ENCODE measurements at regions not wholly inside any gene's neighbourhood (a gene's known extent, or its start where the extent isn't known, plus 50 kb on each side); places are given as distances from the start of the nearest gene placed in this dataset.

DNA sequence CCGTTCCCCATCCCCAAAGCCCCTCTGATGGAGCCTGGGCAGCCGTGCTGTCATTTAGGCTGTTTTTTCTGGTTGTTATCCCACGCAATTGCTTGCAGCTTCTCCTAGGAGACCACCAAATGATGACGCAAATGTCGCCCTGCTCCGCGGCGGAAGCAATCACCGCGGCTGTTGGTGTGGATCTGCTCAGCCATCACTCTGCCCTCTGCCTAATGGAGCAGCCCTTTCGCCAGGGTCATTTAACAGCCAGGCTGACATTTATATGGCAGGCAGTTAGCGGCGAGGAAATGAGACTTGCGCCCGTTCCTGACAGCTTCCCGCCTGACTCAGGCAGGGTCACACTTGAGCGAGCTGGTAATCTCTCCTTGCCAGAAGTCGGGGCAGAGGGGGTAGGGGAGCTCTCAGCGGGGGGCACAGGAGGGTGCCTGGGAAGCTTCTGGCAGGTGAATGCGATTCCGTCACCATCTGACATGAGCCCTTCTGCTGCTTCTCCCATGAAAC, 97.9 kb upstream of the RTL6 start:
- in situ Hi-C loops (cut with MboI) = no loop called here
- no peaks in the 10 kb centered on the region for H3K36me3 ChIP-seq (ENCODE audit: control insufficient read depth, insufficient read depth, low read length)
- H3K9me3 ChIP-seq (replicated peaks; ENCODE audit: control insufficient read depth, insufficient read depth, low read depth, low read length) = no peaks in the 10 kb centered on the region
- ChIA-PET POLR2A (no interaction called here), CTCF (ENCODE audit: low intra/inter-chr PET ratio) (no interaction called here)
- no peak overlapping the region for H3K4me3 ChIP-seq
- WGBS (ENCODE audit: insufficient coverage, low coverage, missing lambda C conversion rate) = 0% methylated on average over 14 of the region's 21 CpGs
- no peak overlapping the region for H3K27ac ChIP-seq (ENCODE audit: extremely low read depth, low read depth, low read length)
- H3K27me3 ChIP-seq (ENCODE audit: control insufficient read depth in 2 of 2, insufficient read depth in 2 of 2, low read length in 2 of 2) = peaks cover 3 to 44% of the 10 kb centered on the region in 2 experiments; a peak in 4 of 5 replicates
- BruUV-seq (replicated peaks) = no TSS peak
- ATAC-seq = no peak
- intact Hi-C loops (cut with micrococcal nuclease) = no loop called here
- H3K4me1 ChIP-seq (replicated peaks in 1 of 2; ENCODE audit: control insufficient read depth in 2 of 2, insufficient read depth in 2 of 2, low read length in 2 of 2) = no peaks in the 10 kb centered on the region; a peak in 1 of 5 replicates
- TF ChIP-seq, protein P1, sequence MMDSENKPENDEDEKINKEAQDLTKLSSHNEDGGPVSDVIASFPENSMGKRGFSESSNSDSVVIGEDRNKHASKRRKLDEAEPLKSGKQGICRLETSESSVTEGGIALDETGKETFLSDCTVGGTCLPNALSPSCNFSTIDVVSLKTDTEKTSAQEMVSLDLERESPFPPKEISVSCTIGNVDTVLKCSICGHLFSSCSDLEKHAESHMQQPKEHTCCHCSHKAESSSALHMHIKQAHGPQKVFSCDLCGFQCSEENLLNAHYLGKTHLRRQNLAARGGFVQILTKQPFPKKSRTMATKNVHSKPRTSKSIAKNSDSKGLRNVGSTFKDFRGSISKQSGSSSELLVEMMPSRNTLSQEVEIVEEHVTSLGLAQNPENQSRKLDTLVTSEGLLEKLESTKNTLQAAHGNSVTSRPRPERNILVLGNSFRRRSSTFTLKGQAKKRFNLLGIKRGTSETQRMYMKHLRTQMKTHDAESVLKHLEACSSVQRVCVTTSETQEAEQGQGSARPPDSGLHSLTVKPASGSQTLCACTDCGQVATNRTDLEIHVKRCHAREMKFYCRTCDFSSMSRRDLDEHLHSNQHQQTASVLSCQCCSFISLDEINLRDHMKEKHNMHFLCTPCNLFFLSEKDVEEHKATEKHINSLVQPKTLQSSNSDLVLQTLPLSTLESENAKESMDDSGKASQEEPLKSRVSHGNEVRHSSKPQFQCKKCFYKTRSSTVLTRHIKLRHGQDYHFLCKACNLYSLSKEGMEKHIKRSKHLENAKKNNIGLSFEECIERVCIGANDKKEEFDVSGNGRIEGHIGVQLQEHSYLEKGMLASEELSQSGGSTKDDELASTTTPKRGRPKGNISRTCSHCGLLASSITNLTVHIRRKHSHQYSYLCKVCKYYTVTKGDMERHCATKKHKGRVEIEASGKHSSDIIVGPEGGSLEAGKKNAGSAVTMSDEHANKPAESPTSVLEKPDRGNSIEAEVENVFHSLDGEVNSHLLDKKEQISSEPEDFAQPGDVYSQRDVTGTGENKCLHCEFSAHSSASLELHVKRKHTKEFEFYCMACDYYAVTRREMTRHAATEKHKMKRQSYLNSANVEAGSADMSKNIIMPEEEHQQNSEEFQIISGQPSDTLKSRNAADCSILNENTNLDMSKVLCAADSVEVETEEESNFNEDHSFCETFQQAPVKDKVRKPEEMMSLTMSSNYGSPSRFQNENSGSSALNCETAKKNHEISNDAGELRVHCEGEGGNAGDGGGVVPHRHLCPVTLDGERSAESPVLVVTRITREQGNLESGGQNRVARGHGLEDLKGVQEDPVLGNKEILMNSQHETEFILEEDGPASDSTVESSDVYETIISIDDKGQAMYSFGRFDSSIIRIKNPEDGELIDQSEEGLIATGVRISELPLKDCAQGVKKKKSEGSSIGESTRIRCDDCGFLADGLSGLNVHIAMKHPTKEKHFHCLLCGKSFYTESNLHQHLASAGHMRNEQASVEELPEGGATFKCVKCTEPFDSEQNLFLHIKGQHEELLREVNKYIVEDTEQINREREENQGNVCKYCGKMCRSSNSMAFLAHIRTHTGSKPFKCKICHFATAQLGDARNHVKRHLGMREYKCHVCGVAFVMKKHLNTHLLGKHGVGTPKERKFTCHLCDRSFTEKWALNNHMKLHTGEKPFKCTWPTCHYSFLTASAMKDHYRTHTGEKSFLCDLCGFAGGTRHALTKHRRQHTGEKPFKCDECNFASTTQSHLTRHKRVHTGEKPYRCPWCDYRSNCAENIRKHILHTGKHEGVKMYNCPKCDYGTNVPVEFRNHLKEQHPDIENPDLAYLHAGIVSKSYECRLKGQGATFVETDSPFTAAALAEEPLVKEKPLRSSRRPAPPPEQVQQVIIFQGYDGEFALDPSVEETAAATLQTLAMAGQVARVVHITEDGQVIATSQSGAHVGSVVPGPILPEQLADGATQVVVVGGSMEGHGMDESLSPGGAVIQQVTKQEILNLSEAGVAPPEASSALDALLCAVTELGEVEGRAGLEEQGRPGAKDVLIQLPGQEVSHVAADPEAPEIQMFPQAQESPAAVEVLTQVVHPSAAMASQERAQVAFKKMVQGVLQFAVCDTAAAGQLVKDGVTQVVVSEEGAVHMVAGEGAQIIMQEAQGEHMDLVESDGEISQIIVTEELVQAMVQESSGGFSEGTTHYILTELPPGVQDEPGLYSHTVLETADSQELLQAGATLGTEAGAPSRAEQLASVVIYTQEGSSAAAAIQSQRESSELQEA (IDR thresholded peaks at IDR 0.05; ENCODE audit: low read depth) = no peak
- no peak for TF ChIP-seq THRAP3 (IDR thresholded peaks at IDR 0.05; ENCODE audit: borderline replicate concordance)
- no peak overlapping the region for H2AFZ ChIP-seq (ENCODE audit: low read depth, low read length)
- H3K9me1 ChIP-seq (ENCODE audit: control insufficient read depth, insufficient read depth, low read length) = no peaks in the 10 kb centered on the region
- H3K79me2 ChIP-seq (ENCODE audit: control insufficient read depth, insufficient read depth, low read length) = no peaks in the 10 kb centered on the region
- FAIRE-seq = no peak
- no peaks in the 10 kb centered on the region for H4K20me1 ChIP-seq (replicated peaks; ENCODE audit: control insufficient read depth, insufficient read depth, low read length)
- H3K9ac ChIP-seq (ENCODE audit: insufficient read depth in 1 of 2, low read depth in 2 of 2, low read length in 2 of 2) = no peak overlapping the region
- no peak overlapping the region for H3K4me2 ChIP-seq (ENCODE audit: insufficient read depth, low read length)
- peak in 1 of 4 experiments; percentile 3 for DNase-seq (ENCODE audit: extremely low read depth in 1 of 4, low spot score in 3 of 4)

Data from K562 (cell line).